ENCODE measurements at regions not wholly inside any gene's neighbourhood (a gene's known extent, or its start where the extent isn't known, plus 50 kb on each side); places are given as distances from the start of the nearest gene placed in this dataset.
A peak's percentile ranks its signal among the peaks of the same experiment; 100 is the strongest.

- in situ Hi-C loops (cut with MboI; ENCODE audit: low sequenced_read_pairs): no loop called here
- H3K27me3 ChIP-seq (ENCODE audit: low read depth): peaks cover 49% of the 10 kb centered on the region
- H3K4me1 ChIP-seq: no peaks in the 10 kb centered on the region
- no peak for DNase-seq (ENCODE audit: low spot score in 2 of 2)
- no peaks in the 10 kb centered on the region for H3K9me3 ChIP-seq
- H3K4me3 ChIP-seq: no peak overlapping the region
- no peaks in the 10 kb centered on the region for H3K36me3 ChIP-seq (replicated peaks)
Observed at GRCh38 chr7:155372782-155373358, 75.2 kb downstream of the INSIG1 start.

DNA sequence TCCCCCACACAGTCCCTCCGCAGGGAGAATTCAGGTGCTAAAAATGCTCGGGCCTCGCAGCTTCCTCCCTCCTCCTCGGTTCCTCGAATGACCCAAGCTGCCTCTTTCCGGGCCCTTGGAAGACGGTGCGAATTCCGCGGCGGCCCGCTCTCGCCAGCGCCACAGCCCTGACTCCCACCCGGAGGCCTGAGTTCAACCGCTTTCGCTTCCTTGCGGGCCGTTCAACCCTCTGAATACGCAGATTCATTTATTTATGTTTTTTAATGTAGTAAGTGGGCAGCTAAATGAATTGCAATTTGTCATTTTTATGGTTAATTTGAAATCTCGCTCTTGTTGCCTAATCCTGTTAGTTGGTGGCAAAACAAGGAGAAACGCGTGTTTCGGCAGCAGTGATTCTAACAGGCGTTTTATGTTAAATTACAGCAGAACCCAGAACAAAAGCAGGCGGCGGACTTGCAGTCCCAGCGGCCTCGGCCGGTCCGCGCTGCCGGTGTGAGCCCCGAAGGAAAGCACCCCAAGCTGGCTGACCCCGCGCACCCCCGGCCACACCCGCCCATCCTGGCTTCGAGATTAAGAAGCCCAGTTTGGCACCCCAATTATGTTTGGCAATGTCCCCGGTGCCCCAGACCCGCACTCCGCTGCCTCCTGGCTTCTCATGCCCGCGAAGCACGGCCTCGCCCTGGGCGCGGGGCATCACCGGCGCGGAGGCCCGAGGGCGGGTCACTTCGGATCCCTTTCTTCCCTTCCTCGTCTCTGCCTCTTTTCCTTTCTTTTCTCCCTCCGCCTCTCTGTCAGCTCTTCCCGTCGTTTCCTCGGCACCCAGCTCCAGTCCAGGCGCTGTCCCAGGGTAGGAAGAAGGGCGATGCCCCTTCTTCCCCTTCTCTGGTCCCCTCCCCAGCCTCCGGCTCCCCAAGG, 75.9 kb downstream of the INSIG1 start:
- Histone ChIP-seq H3K4me1 (no peaks in the 10 kb centered on the region), H3K9me3 (no peaks in the 10 kb centered on the region), H3K4me3 (no peak overlapping the region), H3K27me3 (ENCODE audit: low read depth) (peaks cover 56% of the 10 kb centered on the region), H3K36me3 (replicated peaks) (no peaks in the 10 kb centered on the region)
- DNase-seq (ENCODE audit: low spot score in 2 of 2): no peak
- in situ Hi-C loops (cut with MboI; ENCODE audit: low sequenced_read_pairs): no loop called here

DNA sequence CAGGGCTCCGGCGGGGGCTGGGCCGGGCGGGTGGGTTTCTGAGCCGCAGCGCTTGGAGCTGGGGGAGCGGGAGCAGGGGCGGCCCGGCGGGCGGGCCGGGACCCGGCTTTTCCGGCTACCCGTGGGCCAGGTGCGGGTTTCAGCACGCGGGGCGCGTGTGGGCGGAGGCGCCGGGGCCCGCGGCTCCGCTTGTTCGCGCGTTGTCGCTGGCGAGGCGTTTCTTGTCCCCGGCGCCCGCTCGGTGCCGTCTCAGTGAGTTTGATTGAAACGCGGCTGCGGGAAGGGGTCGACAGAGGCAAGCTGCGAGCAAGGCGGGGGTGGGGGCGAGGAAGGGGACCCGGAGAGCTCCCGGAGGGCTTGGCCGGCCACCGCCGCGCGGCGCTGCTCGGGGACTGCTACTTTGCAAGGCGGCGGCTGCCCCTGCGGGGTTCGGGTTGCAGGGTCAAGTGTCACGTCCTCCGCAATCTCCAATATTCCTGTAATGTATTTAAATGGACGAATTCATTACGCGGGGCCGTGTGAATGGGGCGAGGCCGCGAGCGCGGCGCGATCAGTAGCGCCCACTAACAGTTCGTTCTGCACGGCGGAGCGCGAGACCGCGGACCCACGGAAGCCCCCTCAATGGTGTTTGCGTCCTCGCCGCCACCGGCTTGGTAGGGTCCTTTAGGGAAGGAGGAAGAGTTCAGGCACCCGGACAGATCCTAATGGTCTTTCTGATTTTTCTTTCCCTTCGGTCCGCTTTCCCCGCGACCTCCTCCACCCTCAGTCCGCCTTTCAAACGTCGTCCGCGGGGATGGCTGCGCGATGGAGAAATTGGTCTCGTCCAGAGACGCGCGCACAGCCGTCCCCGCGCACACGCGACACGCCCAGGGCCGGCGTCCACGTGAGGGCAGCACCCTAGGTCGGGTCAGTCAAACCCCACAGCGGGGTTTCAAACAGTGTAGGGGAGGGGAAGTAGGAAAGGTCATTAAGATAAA, 76.9 kb downstream of the INSIG1 start:
- in situ Hi-C loops (cut with MboI; ENCODE audit: low sequenced_read_pairs): loop anchor here (25.0 kb wide), 1 partner anchor 388 kb away; no protein-coding TSS in a partner anchor

GRCh38 chr7:155375337-155376277, 77.9 kb downstream of the INSIG1 start:
- no peak for DNase-seq (ENCODE audit: low spot score in 2 of 2)
- Histone ChIP-seq H3K4me3 (no peak overlapping the region), H3K27me3 (ENCODE audit: low read depth) (peaks cover 74% of the 10 kb centered on the region), H3K9me3 (no peaks in the 10 kb centered on the region), H3K4me1 (peaks cover 2% of the 10 kb centered on the region; the same call in 1 of the 2 replicates), H3K36me3 (replicated peaks) (no peaks in the 10 kb centered on the region)
- in situ Hi-C loops (cut with MboI; ENCODE audit: low sequenced_read_pairs): loop anchor here (25.0 kb wide), 1 partner anchor 387 kb away; no protein-coding TSS in a partner anchor

More for the DNA sequence above, 76.9 kb downstream of the INSIG1 start:
- no peak for DNase-seq (ENCODE audit: low spot score in 2 of 2)
- Histone ChIP-seq H3K4me3 (no peak overlapping the region), H3K4me1 (no peaks in the 10 kb centered on the region), H3K9me3 (no peaks in the 10 kb centered on the region), H3K27me3 (ENCODE audit: low read depth) (peaks cover 66% of the 10 kb centered on the region), H3K36me3 (replicated peaks) (no peaks in the 10 kb centered on the region)

DNA sequence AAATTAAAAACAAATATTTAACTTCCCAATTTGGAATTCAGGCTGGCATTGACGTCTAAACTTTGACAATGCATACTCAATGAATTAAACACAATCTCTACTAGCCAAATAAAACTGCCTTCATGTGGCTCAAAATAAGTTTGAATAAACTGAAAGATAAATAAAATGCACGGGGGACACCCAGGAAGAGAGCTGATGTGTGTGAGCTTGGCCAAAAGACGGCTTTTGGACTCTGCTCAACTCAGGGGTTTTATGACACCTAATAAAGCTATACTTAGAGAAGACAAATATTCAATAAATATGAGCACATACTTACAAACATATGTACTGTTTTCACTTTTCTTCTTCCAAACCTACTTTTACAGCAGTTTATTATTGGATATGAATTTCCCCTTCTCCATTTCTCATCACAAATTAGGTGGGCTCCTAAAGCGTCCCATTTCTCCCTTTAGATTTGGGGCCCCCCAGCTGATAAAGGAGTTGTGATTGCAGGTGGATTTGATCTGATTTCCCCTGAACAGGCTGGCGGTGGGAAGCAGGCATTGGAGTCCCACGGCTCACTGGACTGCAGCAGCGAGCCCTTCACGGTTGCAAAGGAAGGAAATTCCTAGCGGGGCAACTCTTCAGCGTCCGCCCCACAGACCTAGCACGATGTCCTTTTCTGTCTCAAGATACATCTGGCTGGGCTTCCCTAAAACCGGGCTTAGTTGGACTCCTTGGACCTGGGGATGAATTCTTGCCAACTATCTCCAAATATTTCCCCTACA, 79.6 kb downstream of the INSIG1 start:
- Histone ChIP-seq H3K4me3 (no peak overlapping the region), H3K9me3 (no peaks in the 10 kb centered on the region), H3K27me3 (ENCODE audit: low read depth) (peaks cover 74% of the 10 kb centered on the region), H3K4me1 (peaks cover 2% of the 10 kb centered on the region; the same call in 1 of the 2 replicates), H3K36me3 (replicated peaks) (no peaks in the 10 kb centered on the region)
- no peak for DNase-seq (ENCODE audit: low spot score in 2 of 2)
- in situ Hi-C loops (cut with MboI; ENCODE audit: low sequenced_read_pairs): loop anchor here (25.0 kb wide), 1 partner anchor 385 kb away; no protein-coding TSS in a partner anchor

DNA sequence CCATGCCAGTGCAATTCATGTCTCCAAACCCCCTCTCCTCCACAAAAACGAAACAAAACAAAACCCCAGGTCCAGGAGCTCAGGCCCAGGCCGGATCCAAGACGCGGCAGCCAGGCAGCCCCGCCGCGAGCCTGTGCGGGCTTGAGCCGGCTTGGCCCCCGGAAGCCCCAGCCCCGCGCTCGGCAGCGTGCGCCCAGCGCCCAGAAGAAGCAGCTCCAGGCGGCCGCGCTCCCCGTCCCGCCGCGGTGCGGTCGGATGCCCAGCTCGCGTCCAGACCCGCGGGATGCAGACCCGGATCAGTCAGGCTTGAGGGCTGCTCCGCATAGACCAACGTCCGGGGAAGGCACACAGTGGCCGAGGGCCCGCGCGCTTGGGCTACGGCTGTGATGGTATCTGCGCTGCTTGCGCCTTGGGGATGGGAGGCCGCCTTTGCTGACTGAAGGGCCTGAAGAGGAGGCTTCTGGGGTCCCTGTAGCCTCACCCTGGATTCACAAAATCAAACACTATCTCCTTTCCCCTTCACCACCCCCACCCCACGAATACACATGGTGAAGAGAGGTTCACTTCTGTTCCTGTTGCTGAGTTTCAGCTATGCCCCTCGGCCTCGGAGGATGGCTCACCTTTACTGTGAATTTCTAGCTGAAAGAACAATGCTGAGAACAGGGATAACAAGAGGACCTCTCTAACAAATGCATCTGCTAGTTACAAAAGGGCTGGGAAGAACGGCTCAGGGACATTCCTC, 79.9 kb upstream of the EN2 start:
- Histone ChIP-seq H3K4me1 (peaks cover 2% of the 10 kb centered on the region; the same call in 1 of the 2 replicates), H3K9me3 (no peaks in the 10 kb centered on the region), H3K36me3 (replicated peaks) (no peaks in the 10 kb centered on the region), H3K4me3 (no peak overlapping the region), H3K27me3 (ENCODE audit: low read depth) (peaks cover 70% of the 10 kb centered on the region)
- DNase-seq (ENCODE audit: low spot score in 2 of 2): peak in 1 of 2 experiments; percentile 30
- in situ Hi-C loops (cut with MboI; ENCODE audit: low sequenced_read_pairs): loop anchor here (25.0 kb wide), 1 partner anchor 384 kb away; no protein-coding TSS in a partner anchor

DNA sequence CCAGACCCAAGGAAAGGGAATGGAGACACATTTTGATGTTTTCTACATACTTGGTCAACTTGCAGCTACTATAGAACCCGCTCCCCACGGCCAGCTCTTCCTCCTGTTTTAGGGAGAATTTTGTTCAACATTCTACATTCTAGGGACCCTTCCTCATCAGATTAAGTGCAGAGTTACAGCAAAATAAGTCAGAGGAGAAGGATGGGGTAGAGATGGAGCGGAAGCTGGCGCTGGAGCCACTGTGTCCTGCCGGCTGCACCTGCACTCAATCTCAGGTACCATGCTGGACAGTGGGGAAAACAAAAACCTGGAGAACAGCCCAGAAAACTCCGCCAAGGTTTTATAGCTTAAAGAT, 79.4 kb upstream of the EN2 start:
- H3K9me3 ChIP-seq: no peaks in the 10 kb centered on the region
- H3K4me3 ChIP-seq: no peak overlapping the region
- no peaks in the 10 kb centered on the region for H3K36me3 ChIP-seq (replicated peaks)
- H3K27me3 ChIP-seq (ENCODE audit: low read depth): peaks cover 64% of the 10 kb centered on the region
- H3K4me1 ChIP-seq: peaks cover 2% of the 10 kb centered on the region; the same call in 1 of the 2 replicates
- DNase-seq (ENCODE audit: low spot score in 2 of 2): no peak
- in situ Hi-C loops (cut with MboI; ENCODE audit: low sequenced_read_pairs): loop anchor here (25.0 kb wide), 1 partner anchor 384 kb away; no protein-coding TSS in a partner anchor

- H3K9me3 ChIP-seq: no peaks in the 10 kb centered on the region
- no peak for DNase-seq (ENCODE audit: low spot score in 2 of 2)
- H3K4me3 ChIP-seq: no peak overlapping the region
- peaks cover 2% of the 10 kb centered on the region; the same call in 1 of the 2 replicates for H3K4me1 ChIP-seq
- H3K27me3 ChIP-seq (ENCODE audit: low read depth): peaks cover 61% of the 10 kb centered on the region
- H3K36me3 ChIP-seq (replicated peaks): no peaks in the 10 kb centered on the region
- in situ Hi-C loops (cut with MboI; ENCODE audit: low sequenced_read_pairs): loop anchor here (25.0 kb wide), 1 partner anchor 383 kb away; no protein-coding TSS in a partner anchor
Observed at GRCh38 chr7:155378959-155379871, 78.7 kb upstream of the EN2 start.

GRCh38 chr7:155380221-155380861, 77.6 kb upstream of the EN2 start:
- in situ Hi-C loops (cut with MboI; ENCODE audit: low sequenced_read_pairs): loop anchor here (25.0 kb wide), 1 partner anchor 382 kb away; no protein-coding TSS in a partner anchor

More at GRCh38 chr7:155380221-155380861, 77.6 kb upstream of the EN2 start:
- peak; percentile 57 to 87 for DNase-seq (ENCODE audit: low spot score in 2 of 2)
- H3K27me3 ChIP-seq (ENCODE audit: low read depth): peaks cover 51% of the 10 kb centered on the region
- no peak overlapping the region for H3K4me3 ChIP-seq
- H3K4me1 ChIP-seq: peaks cover 2% of the 10 kb centered on the region; the same call in 1 of the 2 replicates
- H3K9me3 ChIP-seq: no peaks in the 10 kb centered on the region
- no peaks in the 10 kb centered on the region for H3K36me3 ChIP-seq (replicated peaks)
